Esophagus squamous epithelium (tissue), 4 donors: ENCODE measurements at regions not wholly inside any gene's neighbourhood (a gene's known extent, or its start where the extent isn't known, plus 50 kb on each side); places are given as distances from the start of the nearest gene placed in this dataset.

Experiments
- POLR2A ChIP-seq, 4 donors: fragments of 450-650 bp; IDR thresholded peaks; one replicate each; pipeline ENCODE4 v1.6.1; 2017; ENCODE audit warnings: antibody characterized with exemption in 4 of 4, mild to moderate bottlenecking in 4 of 4, moderate library complexity in 3 of 4
- TF ChIP-seq, protein P1 (sequence below), 6 experiments: fragments of 450-650 bp in 4 of 6; fragments of 200-600 bp in 2 of 6; sonication (generic) in 2 of 6; IDR thresholded peaks; one replicate each; pipeline ENCODE4 v1.5.1; 2016 to 2019; ENCODE audit warnings: antibody characterized with exemption in 6 of 6, mild to moderate bottlenecking in 4 of 6, moderate library complexity in 4 of 6

GRCh38 chr7:63918986-63919385 is 79.7 kb upstream of the ZNF722 start:
- TF ChIP-seq, protein P1, sequence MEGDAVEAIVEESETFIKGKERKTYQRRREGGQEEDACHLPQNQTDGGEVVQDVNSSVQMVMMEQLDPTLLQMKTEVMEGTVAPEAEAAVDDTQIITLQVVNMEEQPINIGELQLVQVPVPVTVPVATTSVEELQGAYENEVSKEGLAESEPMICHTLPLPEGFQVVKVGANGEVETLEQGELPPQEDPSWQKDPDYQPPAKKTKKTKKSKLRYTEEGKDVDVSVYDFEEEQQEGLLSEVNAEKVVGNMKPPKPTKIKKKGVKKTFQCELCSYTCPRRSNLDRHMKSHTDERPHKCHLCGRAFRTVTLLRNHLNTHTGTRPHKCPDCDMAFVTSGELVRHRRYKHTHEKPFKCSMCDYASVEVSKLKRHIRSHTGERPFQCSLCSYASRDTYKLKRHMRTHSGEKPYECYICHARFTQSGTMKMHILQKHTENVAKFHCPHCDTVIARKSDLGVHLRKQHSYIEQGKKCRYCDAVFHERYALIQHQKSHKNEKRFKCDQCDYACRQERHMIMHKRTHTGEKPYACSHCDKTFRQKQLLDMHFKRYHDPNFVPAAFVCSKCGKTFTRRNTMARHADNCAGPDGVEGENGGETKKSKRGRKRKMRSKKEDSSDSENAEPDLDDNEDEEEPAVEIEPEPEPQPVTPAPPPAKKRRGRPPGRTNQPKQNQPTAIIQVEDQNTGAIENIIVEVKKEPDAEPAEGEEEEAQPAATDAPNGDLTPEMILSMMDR (IDR thresholded peaks at IDR 0.05) = no peak
- no peak for TF ChIP-seq POLR2A (IDR thresholded peaks at IDR 0.05)
